Neural cell (in vitro differentiated cells): ENCODE measurements at regions not wholly inside any gene's neighbourhood (a gene's known extent, or its start where the extent isn't known, plus 50 kb on each side); places are given as distances from the start of the nearest gene placed in this dataset.

Source experiments
- H2AFZ ChIP-seq: fragments of 200-600, 300-800 bp; sonication (generic), shearing (Covaris generic); 2 replicates; pipeline ENCODE4 v1.6.0; 2014; ENCODE audit warnings: low read depth, mild to moderate bottlenecking, antibody characterized with exemption, low read length, moderate library complexity
- H3F3A ChIP-seq: fragments of 200-600 bp; shearing (Covaris generic); 2 replicates; pipeline ENCODE4 v1.6.1; 2016; ENCODE audit warnings: mild to moderate bottlenecking, moderate library complexity, mixed read lengths, antibody characterized with exemption, low read length; ENCODE audit not compliant: insufficient read depth, poor library complexity, severe bottlenecking
- H3K27ac ChIP-seq: fragments of 200-600, 300-800 bp; sonication (generic), shearing (Covaris generic); 2 replicates; pipeline ENCODE4 v1.5.1; 2014; ENCODE audit warnings: mild to moderate bottlenecking, low read length, moderate library complexity
- H3K27me3 ChIP-seq: fragments of 300-800, 200-600 bp; sonication (generic), shearing (Covaris generic); 2 replicates; pipeline ENCODE4 v1.6.0; 2014; ENCODE audit warnings: mild to moderate bottlenecking, low read depth, low read length, moderate library complexity; ENCODE audit not compliant: insufficient read depth
- H3K36me3 ChIP-seq: fragments of 300-800, 200-600 bp; sonication (generic), shearing (Covaris generic); 2 replicates; pipeline ENCODE4 v1.5.1; 2014; ENCODE audit warnings: mild to moderate bottlenecking, antibody characterized with exemption, low read length, moderate library complexity; ENCODE audit not compliant: insufficient read depth
- H3K4me2 ChIP-seq: fragments of 300-800, 200-600 bp; sonication (generic), shearing (Covaris generic); 2 replicates; pipeline ENCODE4 v1.6.0; 2014; ENCODE audit warnings: mild to moderate bottlenecking, low read length
- H3K4me3 ChIP-seq: fragments of 300-800, 200-600 bp; sonication (generic), shearing (Covaris generic); 2 replicates; pipeline ENCODE4 v1.5.1; 2014; ENCODE audit warnings: mild to moderate bottlenecking, low read length, moderate library complexity
- H3K79me2 ChIP-seq: fragments of 200-600 bp; shearing (Covaris generic); replicated peaks from 2 replicates; pipeline ENCODE4 v1.6.0; 2014; ENCODE audit warnings: mild to moderate bottlenecking, low read length, moderate library complexity; ENCODE audit not compliant: insufficient read depth
- H3K9ac ChIP-seq: fragments of 300-800, 200-600 bp; sonication (generic), shearing (Covaris generic); 2 replicates; pipeline ENCODE4 v1.6.1; 2016; ENCODE audit warnings: mild to moderate bottlenecking, low read length, mixed read lengths
- H3K9me2 ChIP-seq: fragments of 200-600 bp; shearing (Covaris generic); 2 replicates; pipeline ENCODE4 v1.6.1; 2016; ENCODE audit warnings: mild to moderate bottlenecking, low read length, mixed read lengths; ENCODE audit not compliant: insufficient read depth
- H3K9me3 ChIP-seq: fragments of 200-600, 300-800 bp; sonication (generic), shearing (Covaris generic); 2 replicates; pipeline ENCODE4 v1.6.1; 2016; ENCODE audit warnings: mild to moderate bottlenecking, mixed run types, low read length, moderate library complexity, mixed read lengths
- H4K20me1 ChIP-seq: fragments of 200-600 bp; shearing (Covaris generic); 2 replicates; pipeline ENCODE4 v1.6.1; 2016; ENCODE audit warnings: mild to moderate bottlenecking, mixed run types; ENCODE audit not compliant: insufficient read depth
- EP300 ChIP-seq: fragments of 450-650 bp; conservative IDR thresholded peaks from 2 replicates; pipeline ENCODE4 v1.6.1; 2014; ENCODE audit warnings: antibody characterized with exemption, mild to moderate bottlenecking, moderate library complexity; ENCODE audit not compliant: poor library complexity, severe bottlenecking
- EZH2 ChIP-seq: fragments of 200-600, 300-800 bp; shearing (Covaris generic), sonication (generic); IDR thresholded peaks from 2 replicates; pipeline ENCODE4 v1.6.1; 2014; ENCODE audit warnings: antibody characterized with exemption, low read length, borderline replicate concordance, mild to moderate bottlenecking; ENCODE audit not compliant: insufficient read depth, poor library complexity, severe bottlenecking
- MXI1 ChIP-seq: fragments of 450-650 bp; conservative IDR thresholded peaks from 2 replicates; pipeline ENCODE4 v1.6.1; 2014; ENCODE audit warnings: antibody characterized with exemption, mild to moderate bottlenecking; ENCODE audit not compliant: poor library complexity, severe bottlenecking
- POLR2AphosphoS5 ChIP-seq: IDR thresholded peaks from 2 replicates; pipeline ENCODE4 v1.6.1; 2012
- RAD21 ChIP-seq: fragments of 450-650 bp; conservative IDR thresholded peaks from 2 replicates; pipeline ENCODE4 v1.6.1; 2014; ENCODE audit warnings: antibody characterized with exemption, mild to moderate bottlenecking, moderate library complexity
- SMC3 ChIP-seq: fragments of 450-650 bp; conservative IDR thresholded peaks from 2 replicates; pipeline ENCODE4 v1.6.1; 2014; ENCODE audit warnings: antibody characterized with exemption, mild to moderate bottlenecking, moderate library complexity; ENCODE audit not compliant: poor library complexity
- TAF1 ChIP-seq: IDR thresholded peaks from 2 replicates; pipeline ENCODE4 v1.6.1; 2012; ENCODE audit warnings: low read depth
- TF ChIP-seq, protein P1 (sequence below): fragments of 450-650 bp; IDR thresholded peaks from 2 replicates; pipeline ENCODE4 v1.5.1; 2014; ENCODE audit warnings: antibody characterized with exemption, mild to moderate bottlenecking, moderate library complexity; ENCODE audit not compliant: poor library complexity, severe bottlenecking
- TF ChIP-seq, protein P2 (sequence below): IDR thresholded peaks from 2 replicates; pipeline ENCODE4 v1.6.1; 2012; ENCODE audit warnings: borderline replicate concordance

DNA sequence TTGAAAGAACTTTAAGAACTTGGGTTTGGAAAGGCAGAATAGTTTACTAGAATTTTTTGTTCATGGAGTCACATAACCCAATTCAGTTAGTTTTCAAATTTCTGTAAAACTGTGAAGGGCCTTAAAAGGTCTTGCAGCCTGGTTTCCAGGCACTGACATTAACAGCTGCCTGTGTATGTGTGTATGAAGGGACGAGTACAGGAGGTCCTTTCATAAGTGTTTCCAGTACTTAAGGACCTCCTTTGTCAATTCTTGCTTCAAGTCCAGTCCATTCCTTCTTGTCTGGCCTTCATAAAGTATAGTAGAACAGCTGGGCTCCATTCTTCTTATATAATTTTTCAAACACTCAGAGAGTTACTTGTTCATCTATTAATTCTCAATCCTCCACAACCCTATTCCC, 136.5 kb downstream of the NR4A2 start:
- H3K27me3 ChIP-seq = no peaks in the 10 kb centered on the region
- H3K4me2 ChIP-seq = no peak overlapping the region
- H3K4me3 ChIP-seq = no peak overlapping the region
- no peaks in the 10 kb centered on the region for H3K79me2 ChIP-seq
- H4K20me1 ChIP-seq = no peaks in the 10 kb centered on the region
- no peak overlapping the region for H3K27ac ChIP-seq
- TF ChIP-seq, protein P1, sequence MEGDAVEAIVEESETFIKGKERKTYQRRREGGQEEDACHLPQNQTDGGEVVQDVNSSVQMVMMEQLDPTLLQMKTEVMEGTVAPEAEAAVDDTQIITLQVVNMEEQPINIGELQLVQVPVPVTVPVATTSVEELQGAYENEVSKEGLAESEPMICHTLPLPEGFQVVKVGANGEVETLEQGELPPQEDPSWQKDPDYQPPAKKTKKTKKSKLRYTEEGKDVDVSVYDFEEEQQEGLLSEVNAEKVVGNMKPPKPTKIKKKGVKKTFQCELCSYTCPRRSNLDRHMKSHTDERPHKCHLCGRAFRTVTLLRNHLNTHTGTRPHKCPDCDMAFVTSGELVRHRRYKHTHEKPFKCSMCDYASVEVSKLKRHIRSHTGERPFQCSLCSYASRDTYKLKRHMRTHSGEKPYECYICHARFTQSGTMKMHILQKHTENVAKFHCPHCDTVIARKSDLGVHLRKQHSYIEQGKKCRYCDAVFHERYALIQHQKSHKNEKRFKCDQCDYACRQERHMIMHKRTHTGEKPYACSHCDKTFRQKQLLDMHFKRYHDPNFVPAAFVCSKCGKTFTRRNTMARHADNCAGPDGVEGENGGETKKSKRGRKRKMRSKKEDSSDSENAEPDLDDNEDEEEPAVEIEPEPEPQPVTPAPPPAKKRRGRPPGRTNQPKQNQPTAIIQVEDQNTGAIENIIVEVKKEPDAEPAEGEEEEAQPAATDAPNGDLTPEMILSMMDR = no peak
- no peak for TF ChIP-seq EZH2
- TF ChIP-seq POLR2AphosphoS5 = no peak
- no peak for TF ChIP-seq RAD21
- no peak for TF ChIP-seq MXI1
- TF ChIP-seq, protein P2, sequence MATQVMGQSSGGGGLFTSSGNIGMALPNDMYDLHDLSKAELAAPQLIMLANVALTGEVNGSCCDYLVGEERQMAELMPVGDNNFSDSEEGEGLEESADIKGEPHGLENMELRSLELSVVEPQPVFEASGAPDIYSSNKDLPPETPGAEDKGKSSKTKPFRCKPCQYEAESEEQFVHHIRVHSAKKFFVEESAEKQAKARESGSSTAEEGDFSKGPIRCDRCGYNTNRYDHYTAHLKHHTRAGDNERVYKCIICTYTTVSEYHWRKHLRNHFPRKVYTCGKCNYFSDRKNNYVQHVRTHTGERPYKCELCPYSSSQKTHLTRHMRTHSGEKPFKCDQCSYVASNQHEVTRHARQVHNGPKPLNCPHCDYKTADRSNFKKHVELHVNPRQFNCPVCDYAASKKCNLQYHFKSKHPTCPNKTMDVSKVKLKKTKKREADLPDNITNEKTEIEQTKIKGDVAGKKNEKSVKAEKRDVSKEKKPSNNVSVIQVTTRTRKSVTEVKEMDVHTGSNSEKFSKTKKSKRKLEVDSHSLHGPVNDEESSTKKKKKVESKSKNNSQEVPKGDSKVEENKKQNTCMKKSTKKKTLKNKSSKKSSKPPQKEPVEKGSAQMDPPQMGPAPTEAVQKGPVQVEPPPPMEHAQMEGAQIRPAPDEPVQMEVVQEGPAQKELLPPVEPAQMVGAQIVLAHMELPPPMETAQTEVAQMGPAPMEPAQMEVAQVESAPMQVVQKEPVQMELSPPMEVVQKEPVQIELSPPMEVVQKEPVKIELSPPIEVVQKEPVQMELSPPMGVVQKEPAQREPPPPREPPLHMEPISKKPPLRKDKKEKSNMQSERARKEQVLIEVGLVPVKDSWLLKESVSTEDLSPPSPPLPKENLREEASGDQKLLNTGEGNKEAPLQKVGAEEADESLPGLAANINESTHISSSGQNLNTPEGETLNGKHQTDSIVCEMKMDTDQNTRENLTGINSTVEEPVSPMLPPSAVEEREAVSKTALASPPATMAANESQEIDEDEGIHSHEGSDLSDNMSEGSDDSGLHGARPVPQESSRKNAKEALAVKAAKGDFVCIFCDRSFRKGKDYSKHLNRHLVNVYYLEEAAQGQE = no peak
- TF ChIP-seq EP300 = no peak
- no peak for TF ChIP-seq SMC3
- no peak for TF ChIP-seq TAF1
- no peaks in the 10 kb centered on the region for H3K9me2 ChIP-seq
- no peaks in the 10 kb centered on the region for H3F3A ChIP-seq
- no peak overlapping the region for H2AFZ ChIP-seq
- no peaks in the 10 kb centered on the region for H3K9me3 ChIP-seq
- no peaks in the 10 kb centered on the region for H3K36me3 ChIP-seq
- no peak overlapping the region for H3K9ac ChIP-seq

- TF ChIP-seq TAF1 = no peak
- TF ChIP-seq MXI1 = no peak
- no peak for TF ChIP-seq RAD21
- TF ChIP-seq POLR2AphosphoS5 = no peak
- no peak for TF ChIP-seq EZH2
- TF ChIP-seq, protein P2 = no peak
- TF ChIP-seq EP300 = no peak
- H3K4me3 ChIP-seq = no peak overlapping the region
- H3K36me3 ChIP-seq = no peaks in the 10 kb centered on the region
- no peak overlapping the region for H3K9ac ChIP-seq
- no peaks in the 10 kb centered on the region for H3F3A ChIP-seq
- no peak overlapping the region for H3K27ac ChIP-seq
- no peaks in the 10 kb centered on the region for H3K9me3 ChIP-seq
- H4K20me1 ChIP-seq = no peaks in the 10 kb centered on the region
- no peak overlapping the region for H2AFZ ChIP-seq
- no peak overlapping the region for H3K4me2 ChIP-seq
- H3K9me2 ChIP-seq = no peaks in the 10 kb centered on the region
- no peaks in the 10 kb centered on the region for H3K79me2 ChIP-seq
- H3K27me3 ChIP-seq = no peaks in the 10 kb centered on the region
These were observed 140.1 kb downstream of the NR4A2 start for GRCh38 chr2:156192468-156192867.
